ENCODE measurements at regions not wholly inside any gene's neighbourhood (a gene's known extent, or its start where the extent isn't known, plus 50 kb on each side); places are given as distances from the start of the nearest gene placed in this dataset.

- no peak overlapping the region for H3K4me3 ChIP-seq (ENCODE audit: control insufficient read depth, low read depth, low read length)
- DNase-seq (ENCODE audit: low read depth), result no peak
- no peak for TF ChIP-seq CTCF (IDR thresholded peaks at IDR 0.05; ENCODE audit: control insufficient read depth, insufficient read depth, low read depth, low read length, missing control alignments)
These were observed 706.1 kb upstream of the PTPRD start for GRCh38 chr9:11318946-11319345.

GRCh38 chr9:11319538-11319937 is 706.7 kb upstream of the PTPRD start:
- no peak for TF ChIP-seq CTCF (IDR thresholded peaks at IDR 0.05; ENCODE audit: control insufficient read depth, insufficient read depth, low read depth, low read length, missing control alignments)
- DNase-seq (ENCODE audit: low read depth), result no peak
- H3K4me3 ChIP-seq (ENCODE audit: control insufficient read depth, low read depth, low read length), result no peak overlapping the region

GRCh38 chr9:11320989-11321388 is 708.2 kb upstream of the PTPRD start:
- no peak for DNase-seq (ENCODE audit: low read depth)
- TF ChIP-seq CTCF (IDR thresholded peaks at IDR 0.05; ENCODE audit: control insufficient read depth, insufficient read depth, low read depth, low read length, missing control alignments), result no peak
- no peak overlapping the region for H3K4me3 ChIP-seq (ENCODE audit: control insufficient read depth, low read depth, low read length)

GRCh38 chr9:11323457-11323856 is 710.7 kb upstream of the PTPRD start:
- no peak for TF ChIP-seq CTCF (IDR thresholded peaks at IDR 0.05; ENCODE audit: control insufficient read depth, insufficient read depth, low read depth, low read length, missing control alignments)
- no peak overlapping the region for H3K4me3 ChIP-seq (ENCODE audit: control insufficient read depth, low read depth, low read length)
- DNase-seq (ENCODE audit: low read depth), result no peak

- H3K4me3 ChIP-seq (ENCODE audit: control insufficient read depth, low read depth, low read length), result no peak overlapping the region
- TF ChIP-seq CTCF (IDR thresholded peaks at IDR 0.05; ENCODE audit: control insufficient read depth, insufficient read depth, low read depth, low read length, missing control alignments), result no peak
These were observed 713.4 kb upstream of the PTPRD start for GRCh38 chr9:11326231-11326630.

GRCh38 chr9:11328326-11328725 is 715.5 kb upstream of the PTPRD start:
- DNase-seq (ENCODE audit: low read depth), result no peak
- no peak for TF ChIP-seq CTCF (IDR thresholded peaks at IDR 0.05; ENCODE audit: control insufficient read depth, insufficient read depth, low read depth, low read length, missing control alignments)

More at GRCh38 chr9:11326231-11326630, 713.4 kb upstream of the PTPRD start:
- DNase-seq (ENCODE audit: low read depth), result no peak

GRCh38 chr9:11335011-11335410 is 722.2 kb upstream of the PTPRD start:
- no peak overlapping the region for H3K4me3 ChIP-seq (ENCODE audit: control insufficient read depth, low read depth, low read length)
- no peak for TF ChIP-seq CTCF (IDR thresholded peaks at IDR 0.05; ENCODE audit: control insufficient read depth, insufficient read depth, low read depth, low read length, missing control alignments)
- no peak for DNase-seq (ENCODE audit: low read depth)

More at GRCh38 chr9:11328326-11328725, 715.5 kb upstream of the PTPRD start:
- H3K4me3 ChIP-seq (ENCODE audit: control insufficient read depth, low read depth, low read length), result no peak overlapping the region
